NCI-H146 treated with DMSO at 0.1 percent for 48 hours (cell line): ENCODE measurements at regions not wholly inside any gene's neighbourhood (a gene's known extent, or its start where the extent isn't known, plus 50 kb on each side); places are given as distances from the start of the nearest gene placed in this dataset.

Experiments used
- DNase-seq: peaks from one replicate; lab custom pipeline; 2025; ENCODE audit not compliant: unreplicated experiment; lab: John Stamatoyannopoulos, UW

GRCh38 chr3:194738254-194739093 lies 52.8 kb downstream of the FAM43A start:
- no peak for DNase-seq

- DNase-seq, result no peak
Observed at GRCh38 chr3:194739498-194740284, 54.0 kb downstream of the FAM43A start.

GRCh38 chr3:194740859-194741491 lies 55.3 kb downstream of the FAM43A start:
- no peak for DNase-seq

- DNase-seq, result no peak
Observed at GRCh38 chr3:194741916-194742315, 56.2 kb downstream of the FAM43A start.

- DNase-seq, result no peak
Observed at GRCh38 chr3:194744826-194745225, 59.1 kb downstream of the FAM43A start.

- no peak for DNase-seq
Observed at GRCh38 chr3:194745422-194746184, 59.9 kb downstream of the FAM43A start.

- DNase-seq, result no peak
Observed at GRCh38 chr3:194748225-194748624, 62.5 kb downstream of the FAM43A start.

- DNase-seq, result no peak
Observed at GRCh38 chr3:194749631-194750490, 64.2 kb downstream of the FAM43A start.

GRCh38 chr3:194750491-194750828 lies 64.8 kb downstream of the FAM43A start:
- DNase-seq, result peak; percentile 24

- no peak for DNase-seq
Observed at GRCh38 chr3:194755671-194756459, 70.2 kb downstream of the FAM43A start.

GRCh38 chr3:194756460-194756779 lies 70.7 kb downstream of the FAM43A start:
- no peak for DNase-seq

- DNase-seq, result no peak
Observed at GRCh38 chr3:194756791-194757325, 71.2 kb downstream of the FAM43A start.

GRCh38 chr3:194757647-194758061 lies 72.0 kb downstream of the FAM43A start:
- DNase-seq, result no peak

GRCh38 chr3:194758716-194759115 lies 73.0 kb downstream of the FAM43A start:
- DNase-seq, result no peak

GRCh38 chr3:194760494-194761137 lies 74.9 kb downstream of the FAM43A start:
- DNase-seq, result no peak

GRCh38 chr3:194761384-194761783 lies 75.7 kb downstream of the FAM43A start:
- peak; percentile 39 for DNase-seq

GRCh38 chr3:194766845-194767244 lies 81.2 kb downstream of the FAM43A start:
- no peak for DNase-seq

- no peak for DNase-seq
Observed at GRCh38 chr3:194767446-194768207, 81.9 kb downstream of the FAM43A start.
